ENCODE measurements at regions not wholly inside any gene's neighbourhood (a gene's known extent, or its start where the extent isn't known, plus 50 kb on each side); places are given as distances from the start of the nearest gene placed in this dataset.

- H3K79me2 ChIP-seq (ENCODE audit: low read length): no peaks in the 10 kb centered on the region
- H3K4me3 ChIP-seq (ENCODE audit: low read length): no peak overlapping the region
- H3K9me2 ChIP-seq (replicated peaks; ENCODE audit: insufficient read depth, low read length): no peaks in the 10 kb centered on the region
- no peaks in the 10 kb centered on the region for H3K27me3 ChIP-seq (replicated peaks; ENCODE audit: insufficient read depth, low read length)
- H3K4me1 ChIP-seq (ENCODE audit: low read length): no peaks in the 10 kb centered on the region
- no peaks in the 10 kb centered on the region for H3K36me3 ChIP-seq (replicated peaks; ENCODE audit: insufficient read depth, low read length)
- H4K20me1 ChIP-seq (ENCODE audit: insufficient read depth, low read length): no peaks in the 10 kb centered on the region
- TF ChIP-seq CTCF (IDR thresholded peaks at IDR 0.05; ENCODE audit: low read length): no peak
- no peak for TF ChIP-seq EZH2 (optimal IDR thresholded peaks at IDR 0.05; ENCODE audit: low read depth, low read length)
- no peak for TF ChIP-seq EZH2phosphoT487 (IDR thresholded peaks at IDR 0.05; ENCODE audit: low read length)
- H3K27ac ChIP-seq (ENCODE audit: low read length): no peak overlapping the region
- H3F3A ChIP-seq (ENCODE audit: insufficient read depth, low read length): no peaks in the 10 kb centered on the region
- H3K4me2 ChIP-seq (ENCODE audit: low read depth, low read length): no peak overlapping the region
- H3K9ac ChIP-seq (ENCODE audit: low read length): no peak overlapping the region
- H3K9me3 ChIP-seq (replicated peaks; ENCODE audit: insufficient read depth, low read length): no peaks in the 10 kb centered on the region
- no peak for DNase-seq
- H2AFZ ChIP-seq (ENCODE audit: low read length): no peak overlapping the region
Measured at GRCh38 chr10:63008491-63008890, 124.6 kb upstream of the NRBF2 start.

- Histone ChIP-seq H3K79me2 (ENCODE audit: low read length) (no peaks in the 10 kb centered on the region), H4K20me1 (ENCODE audit: insufficient read depth, low read length) (no peaks in the 10 kb centered on the region), H3K27me3 (replicated peaks; ENCODE audit: insufficient read depth, low read length) (no peaks in the 10 kb centered on the region), H3K9ac (ENCODE audit: low read length) (no peak overlapping the region), H3K9me3 (replicated peaks; ENCODE audit: insufficient read depth, low read length) (no peaks in the 10 kb centered on the region), H3K4me3 (ENCODE audit: low read length) (no peak overlapping the region), H2AFZ (ENCODE audit: low read length) (no peak overlapping the region), H3K4me1 (ENCODE audit: low read length) (no peaks in the 10 kb centered on the region), H3F3A (ENCODE audit: insufficient read depth, low read length) (no peaks in the 10 kb centered on the region), H3K9me2 (replicated peaks; ENCODE audit: insufficient read depth, low read length) (no peaks in the 10 kb centered on the region), H3K4me2 (ENCODE audit: low read depth, low read length) (no peak overlapping the region), H3K36me3 (replicated peaks; ENCODE audit: insufficient read depth, low read length) (no peaks in the 10 kb centered on the region), H3K27ac (ENCODE audit: low read length) (no peak overlapping the region)
- no peak for DNase-seq
- no peak for TF ChIP-seq EZH2phosphoT487 (IDR thresholded peaks at IDR 0.05; ENCODE audit: low read length)
- no peak for TF ChIP-seq CTCF (IDR thresholded peaks at IDR 0.05; ENCODE audit: low read length)
- TF ChIP-seq EZH2 (optimal IDR thresholded peaks at IDR 0.05; ENCODE audit: low read depth, low read length): no peak
Measured at GRCh38 chr10:63007112-63007511, 126.0 kb upstream of the NRBF2 start.

GRCh38 chr10:63005246-63005645, 127.9 kb upstream of the NRBF2 start:
- no peak for DNase-seq
- Histone ChIP-seq H4K20me1 (ENCODE audit: insufficient read depth, low read length) (no peaks in the 10 kb centered on the region), H3K27me3 (replicated peaks; ENCODE audit: insufficient read depth, low read length) (no peaks in the 10 kb centered on the region), H3F3A (ENCODE audit: insufficient read depth, low read length) (no peaks in the 10 kb centered on the region), H3K9me2 (replicated peaks; ENCODE audit: insufficient read depth, low read length) (no peaks in the 10 kb centered on the region), H3K4me3 (ENCODE audit: low read length) (no peak overlapping the region), H3K9ac (ENCODE audit: low read length) (no peak overlapping the region), H2AFZ (ENCODE audit: low read length) (no peak overlapping the region), H3K27ac (ENCODE audit: low read length) (no peak overlapping the region), H3K36me3 (replicated peaks; ENCODE audit: insufficient read depth, low read length) (no peaks in the 10 kb centered on the region), H3K4me1 (ENCODE audit: low read length) (no peaks in the 10 kb centered on the region), H3K4me2 (ENCODE audit: low read depth, low read length) (no peak overlapping the region), H3K9me3 (replicated peaks; ENCODE audit: insufficient read depth, low read length) (no peaks in the 10 kb centered on the region), H3K79me2 (ENCODE audit: low read length) (no peaks in the 10 kb centered on the region)
- TF ChIP-seq EZH2phosphoT487 (IDR thresholded peaks at IDR 0.05; ENCODE audit: low read length): no peak
- no peak for TF ChIP-seq CTCF (IDR thresholded peaks at IDR 0.05; ENCODE audit: low read length)
- TF ChIP-seq EZH2 (optimal IDR thresholded peaks at IDR 0.05; ENCODE audit: low read depth, low read length): no peak
